ENCODE measurements at regions not wholly inside any gene's neighbourhood (a gene's known extent, or its start where the extent isn't known, plus 50 kb on each side); places are given as distances from the start of the nearest gene placed in this dataset.
"Not testable (repeated sequence)": the region's sequence is repeated elsewhere in the genome, so short reads cannot be mapped to it uniquely, and the experiment has no call there.

- no peak for TF ChIP-seq CTCF (IDR thresholded peaks at IDR 0.05; ENCODE audit: insufficient read depth, low read length, missing control alignments)
- H3K4me3 ChIP-seq (ENCODE audit: low read depth, low read length): no peak overlapping the region
- ChIA-PET CTCF (interaction anchor here (0.8 to 1.4 kb wide), 2 partner anchors 17 to 29 kb away, joined by 3 to 4 read pairs; no protein-coding TSS in a partner anchor), POLR2A (interaction anchor here (0.5 to 0.8 kb wide), 2 partner anchors 9 to 16 kb away, joined by 3 to 4 read pairs; no protein-coding TSS in a partner anchor)
- no peak for DNase-seq (ENCODE audit: low read depth, low spot score)
Observed at GRCh38 chr5:92544596-92544995, 1036.4 kb downstream of the NR2F1-AS1 start.

- ChIA-PET POLR2A (interaction anchor here (0.8 kb wide), 1 partner anchor 9 kb away, joined by 3 read pairs; no protein-coding TSS in a partner anchor), CTCF (interaction anchor here (0.8 to 0.9 kb wide), 2 partner anchors 26 to 28 kb away, joined by 3 to 5 read pairs; no protein-coding TSS in a partner anchor)
- H3K4me3 ChIP-seq (ENCODE audit: low read depth, low read length): no peak overlapping the region
- peak; percentile 36 for DNase-seq (ENCODE audit: low read depth, low spot score)
- TF ChIP-seq CTCF (IDR thresholded peaks at IDR 0.05; ENCODE audit: insufficient read depth, low read length, missing control alignments): no peak
Observed at GRCh38 chr5:92544036-92544435, 1037.0 kb downstream of the NR2F1-AS1 start.

GRCh38 chr5:92543201-92543600, 1037.8 kb downstream of the NR2F1-AS1 start:
- TF ChIP-seq CTCF (IDR thresholded peaks at IDR 0.05; ENCODE audit: insufficient read depth, low read length, missing control alignments): no peak
- ChIA-PET CTCF (interaction anchor here (0.9 kb wide), 1 partner anchor 25 kb away, joined by 5 read pairs; no protein-coding TSS in a partner anchor), POLR2A (no interaction called here)
- H3K4me3 ChIP-seq (ENCODE audit: low read depth, low read length): no peak overlapping the region
- DNase-seq (ENCODE audit: low read depth, low spot score): peak; percentile 84

- DNase-seq (ENCODE audit: low read depth, low spot score); CTCF ChIA-PET; POLR2A ChIA-PET; H3K4me3 ChIP-seq (ENCODE audit: low read depth, low read length): not testable (repeated sequence)
Observed at GRCh38 chr5:92542017-92542416, 1039.0 kb downstream of the NR2F1-AS1 start.

- no peak for DNase-seq (ENCODE audit: low read depth, low spot score)
- ChIA-PET POLR2A (no interaction called here), CTCF (interaction anchor here (0.6 kb wide), 1 partner anchor 9 kb away, joined by 3 read pairs; no protein-coding TSS in a partner anchor)
- TF ChIP-seq CTCF (IDR thresholded peaks at IDR 0.05; ENCODE audit: insufficient read depth, low read length, missing control alignments): no peak
- no peak overlapping the region for H3K4me3 ChIP-seq (ENCODE audit: low read depth, low read length)
Observed at GRCh38 chr5:92527311-92528078, 1053.5 kb downstream of the NR2F1-AS1 start.

GRCh38 chr5:92525131-92525530, 1055.9 kb downstream of the NR2F1-AS1 start:
- no peak for DNase-seq (ENCODE audit: low read depth, low spot score)
- H3K4me3 ChIP-seq (ENCODE audit: low read depth, low read length): no peak overlapping the region
- no peak for TF ChIP-seq CTCF (IDR thresholded peaks at IDR 0.05; ENCODE audit: insufficient read depth, low read length, missing control alignments)
- CTCF ChIA-PET: interaction anchor here (1.5 kb wide), 1 partner anchor 9 kb away, joined by 3 read pairs; no protein-coding TSS in a partner anchor
- POLR2A ChIA-PET: no interaction called here

All from AG04449 (cell line).